ENCODE measurements at regions not wholly inside any gene's neighbourhood (a gene's known extent, or its start where the extent isn't known, plus 50 kb on each side); places are given as distances from the start of the nearest gene placed in this dataset.

DNA sequence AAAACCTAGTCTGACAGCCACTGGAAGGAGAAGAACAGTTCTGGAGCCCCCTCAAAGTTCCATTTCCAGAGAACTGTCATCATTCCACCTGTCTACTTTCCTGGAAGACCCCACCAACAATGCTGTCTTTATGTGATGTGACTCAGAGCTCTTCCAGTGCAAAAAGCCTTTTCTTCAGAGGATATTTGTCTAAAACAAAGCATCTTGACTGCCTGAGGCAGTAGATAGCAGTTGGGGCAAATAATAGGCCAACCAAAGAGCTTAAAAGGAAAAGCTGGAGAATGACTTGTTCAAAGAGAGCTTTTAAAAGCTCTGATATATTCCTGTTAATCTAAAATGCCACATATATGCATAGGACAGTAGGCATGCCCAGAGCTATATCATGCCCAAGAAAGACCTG lies 62.6 kb downstream of the MIS18A start:
- no peak overlapping the region for H3K4me3 ChIP-seq (ENCODE audit: low read depth, low read length)
- DNase-seq (ENCODE audit: low read depth): no peak
- TF ChIP-seq, protein P1, sequence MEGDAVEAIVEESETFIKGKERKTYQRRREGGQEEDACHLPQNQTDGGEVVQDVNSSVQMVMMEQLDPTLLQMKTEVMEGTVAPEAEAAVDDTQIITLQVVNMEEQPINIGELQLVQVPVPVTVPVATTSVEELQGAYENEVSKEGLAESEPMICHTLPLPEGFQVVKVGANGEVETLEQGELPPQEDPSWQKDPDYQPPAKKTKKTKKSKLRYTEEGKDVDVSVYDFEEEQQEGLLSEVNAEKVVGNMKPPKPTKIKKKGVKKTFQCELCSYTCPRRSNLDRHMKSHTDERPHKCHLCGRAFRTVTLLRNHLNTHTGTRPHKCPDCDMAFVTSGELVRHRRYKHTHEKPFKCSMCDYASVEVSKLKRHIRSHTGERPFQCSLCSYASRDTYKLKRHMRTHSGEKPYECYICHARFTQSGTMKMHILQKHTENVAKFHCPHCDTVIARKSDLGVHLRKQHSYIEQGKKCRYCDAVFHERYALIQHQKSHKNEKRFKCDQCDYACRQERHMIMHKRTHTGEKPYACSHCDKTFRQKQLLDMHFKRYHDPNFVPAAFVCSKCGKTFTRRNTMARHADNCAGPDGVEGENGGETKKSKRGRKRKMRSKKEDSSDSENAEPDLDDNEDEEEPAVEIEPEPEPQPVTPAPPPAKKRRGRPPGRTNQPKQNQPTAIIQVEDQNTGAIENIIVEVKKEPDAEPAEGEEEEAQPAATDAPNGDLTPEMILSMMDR (IDR thresholded peaks at IDR 0.05; ENCODE audit: low read depth, low read length, missing control alignments): no peak

DNA sequence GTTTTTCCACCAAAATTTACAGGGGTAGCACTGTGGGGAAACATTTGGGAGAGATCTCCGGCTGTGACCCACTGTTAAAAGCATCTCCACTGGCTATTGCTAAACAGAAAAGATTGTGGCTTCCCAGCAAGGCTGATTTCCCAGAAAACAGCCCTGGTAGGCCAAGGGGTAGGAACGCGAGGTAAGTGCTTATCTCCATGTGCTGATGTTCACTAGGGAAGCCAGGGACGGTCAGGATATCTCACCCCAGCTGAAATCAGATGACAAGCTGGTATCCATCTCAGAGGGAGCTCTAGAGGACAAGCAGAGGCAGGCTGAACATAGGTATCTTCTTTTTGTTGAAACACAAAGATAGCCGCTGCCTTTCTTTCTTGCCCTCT lies 63.6 kb downstream of the MIS18A start:
- no peak for DNase-seq (ENCODE audit: low read depth)
- no peak overlapping the region for H3K4me3 ChIP-seq (ENCODE audit: low read depth, low read length)
- TF ChIP-seq, protein P1 (IDR thresholded peaks at IDR 0.05; ENCODE audit: low read depth, low read length, missing control alignments): no peak

DNA sequence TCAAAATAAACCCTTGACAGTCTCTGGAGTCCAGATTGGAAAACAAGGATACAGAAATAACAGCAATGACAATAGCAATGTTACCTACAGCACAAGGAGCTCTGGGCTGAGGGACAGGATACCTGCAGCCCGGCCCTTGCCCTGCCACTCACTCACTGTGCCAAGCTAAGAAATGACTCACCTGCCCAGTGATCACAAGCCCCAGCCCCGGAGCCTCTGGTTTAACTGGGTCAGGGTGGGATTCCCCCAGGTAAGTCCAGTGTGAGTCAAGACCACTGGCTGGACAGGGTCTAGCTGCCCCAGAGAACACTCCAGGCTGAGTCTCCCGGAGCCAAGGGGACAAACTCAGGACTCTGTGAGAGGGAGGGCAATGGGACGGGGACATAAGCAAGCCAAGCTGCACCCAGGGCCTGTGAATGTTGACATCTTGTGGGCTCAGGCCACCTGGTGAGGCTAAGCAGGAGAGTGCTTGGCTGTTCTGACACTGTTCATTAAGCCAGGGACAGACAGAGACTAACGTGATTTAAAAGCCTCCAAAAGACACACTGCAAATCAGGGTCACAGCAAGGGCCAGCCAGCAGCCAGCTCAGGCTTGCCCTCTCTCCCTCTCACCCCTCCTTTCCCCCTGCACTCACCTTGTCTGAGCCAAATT lies 64.1 kb downstream of the MIS18A start:
- TF ChIP-seq, protein P1 (IDR thresholded peaks at IDR 0.05; ENCODE audit: low read depth, low read length, missing control alignments): no peak
- H3K4me3 ChIP-seq (ENCODE audit: low read depth, low read length): no peak overlapping the region
- no peak for DNase-seq (ENCODE audit: low read depth)

DNA sequence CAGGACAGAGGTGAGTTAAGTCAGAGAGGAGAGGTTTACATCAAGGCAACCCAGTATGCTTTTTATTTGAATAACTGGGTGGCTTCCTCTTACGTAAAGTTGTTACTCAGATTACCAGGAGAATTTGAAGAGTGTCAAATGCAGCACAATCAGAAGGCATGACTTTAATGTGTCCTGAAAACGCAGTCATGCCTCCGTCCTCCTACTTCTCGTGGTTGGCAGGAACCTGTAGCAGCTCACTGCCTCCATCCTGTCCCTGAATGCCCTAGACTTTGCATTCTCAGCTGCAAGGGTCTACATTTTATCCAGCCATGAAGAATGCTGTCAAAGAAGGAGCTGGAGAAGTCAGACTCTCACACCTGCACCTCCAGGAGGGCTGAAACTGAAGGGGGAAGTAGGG lies 66.7 kb downstream of the MIS18A start:
- H3K4me3 ChIP-seq (ENCODE audit: low read depth, low read length): no peak overlapping the region
- DNase-seq (ENCODE audit: low read depth): no peak
- TF ChIP-seq, protein P1 (IDR thresholded peaks at IDR 0.05; ENCODE audit: low read depth, low read length, missing control alignments): no peak

DNA sequence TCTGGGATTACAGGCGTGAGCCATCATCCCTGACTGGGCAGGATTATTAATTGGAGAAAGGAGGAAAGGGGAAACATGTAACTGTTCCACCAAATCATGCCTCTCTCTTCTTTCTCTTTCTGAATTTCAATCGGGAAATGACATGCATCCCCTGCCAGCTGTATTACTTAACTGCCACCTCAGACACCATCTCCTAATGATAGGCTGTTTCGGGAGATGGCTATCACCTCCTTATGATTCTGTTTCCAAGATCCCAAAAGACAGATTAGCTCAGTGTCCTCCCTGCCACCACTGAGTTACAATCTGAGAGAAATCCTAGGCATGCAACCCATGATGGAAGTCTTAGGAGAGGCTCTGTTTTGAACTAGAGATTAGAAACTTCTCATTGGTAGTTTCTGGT lies 67.5 kb downstream of the MIS18A start:
- DNase-seq (ENCODE audit: low read depth): no peak
- no peak overlapping the region for H3K4me3 ChIP-seq (ENCODE audit: low read depth, low read length)
- TF ChIP-seq, protein P1 (IDR thresholded peaks at IDR 0.05; ENCODE audit: low read depth, low read length, missing control alignments): no peak

DNA sequence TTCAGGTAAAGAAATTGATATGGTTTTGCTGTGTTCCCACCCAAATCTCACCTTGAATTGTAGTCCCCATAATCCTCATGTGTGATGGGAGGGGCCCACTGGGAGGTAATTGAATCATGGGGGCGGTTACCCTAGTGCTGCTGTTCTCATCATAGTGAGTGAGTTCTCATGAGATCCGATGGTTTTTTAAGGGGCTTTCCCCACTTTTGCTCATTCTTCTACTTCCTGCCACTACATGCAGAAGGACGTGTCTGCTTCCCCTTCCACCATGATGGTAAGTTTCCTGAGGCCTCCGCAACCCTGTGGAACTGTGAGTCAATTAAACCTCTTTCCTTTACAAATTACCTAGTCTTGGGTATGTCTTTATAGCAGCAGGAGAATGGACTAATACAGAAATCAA lies 69.3 kb downstream of the MIS18A start:
- H3K4me3 ChIP-seq (ENCODE audit: low read depth, low read length): no peak overlapping the region

DNA sequence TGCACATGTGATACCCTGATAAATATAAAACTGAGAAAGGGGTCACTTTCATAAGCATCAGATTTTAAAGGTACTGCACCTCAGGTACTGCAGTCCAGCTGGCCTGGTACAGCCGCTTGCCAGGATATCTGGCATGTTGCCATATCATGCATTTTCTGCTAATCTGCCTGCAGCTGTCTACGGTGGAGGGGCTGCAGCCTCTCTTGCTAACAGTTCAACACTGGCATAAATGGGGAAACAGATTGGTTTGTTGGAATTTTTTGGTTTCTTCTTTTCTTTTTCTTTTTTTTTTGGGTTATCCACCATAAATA lies 71.5 kb downstream of the MIS18A start:
- H3K4me3 ChIP-seq (ENCODE audit: low read depth, low read length): no peak overlapping the region
- no peak for DNase-seq (ENCODE audit: low read depth)
- TF ChIP-seq, protein P1 (IDR thresholded peaks at IDR 0.05; ENCODE audit: low read depth, low read length, missing control alignments): no peak

More for the DNA sequence above, 69.3 kb downstream of the MIS18A start:
- DNase-seq (ENCODE audit: low read depth): no peak
- TF ChIP-seq, protein P1 (IDR thresholded peaks at IDR 0.05; ENCODE audit: low read depth, low read length, missing control alignments): no peak
